Erythroblast (primary cell): ENCODE measurements at regions not wholly inside any gene's neighbourhood (a gene's known extent, or its start where the extent isn't known, plus 50 kb on each side); places are given as distances from the start of the nearest gene placed in this dataset.

ENCODE experiments used
- GATA1 ChIP-seq: IDR thresholded peaks from 2 replicates; pipeline ENCODE4 v1.6.1; 2011; ENCODE audit warnings: low read depth, mild to moderate bottlenecking, control low read depth, low read length, moderate library complexity
- POLR2A ChIP-seq: IDR thresholded peaks from 2 replicates; pipeline ENCODE4 v1.6.1; 2011; ENCODE audit warnings: mild to moderate bottlenecking, low read length

- TF ChIP-seq POLR2A (no peak), GATA1 (no peak)
These were observed 114.9 kb upstream of the NT5C1B start for GRCh38 chr2:18704276-18704675.
